HG02885 (cell line): ENCODE measurements at regions not wholly inside any gene's neighbourhood (a gene's known extent, or its start where the extent isn't known, plus 50 kb on each side); places are given as distances from the start of the nearest gene placed in this dataset.

Experiments
- ATAC-seq: cut with Tn5 transposase; IDR thresholded peaks from one replicate; pipeline ENCODE4 v1.9.1; 2021; ENCODE audit warnings: mild to moderate bottlenecking; ENCODE audit not compliant: unreplicated experiment, poor library complexity

DNA sequence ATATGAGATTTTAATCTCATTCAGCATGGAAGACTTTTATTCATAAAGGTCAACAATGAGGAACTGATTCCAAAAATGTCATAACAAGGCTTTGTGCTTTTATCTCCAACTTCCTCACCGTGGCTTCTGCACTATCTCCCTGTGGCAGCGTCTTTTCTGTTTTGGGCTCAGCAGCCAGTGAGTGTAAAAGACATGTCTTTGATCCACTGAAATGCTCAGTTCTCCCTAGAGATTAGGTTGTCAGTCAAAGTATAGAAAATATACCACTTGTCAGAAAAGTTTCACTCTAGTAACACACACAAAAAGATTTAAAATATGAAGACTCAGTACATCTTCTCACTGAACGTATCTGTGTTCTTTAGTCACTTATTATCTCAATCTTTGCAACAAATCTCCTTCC is 901.8 kb upstream of the ZWINT start:
- ATAC-seq: no peak

GRCh38 chr10:57260175-57260574 is 899.1 kb upstream of the ZWINT start:
- no peak for ATAC-seq

GRCh38 chr10:57249615-57250281 is 888.7 kb upstream of the ZWINT start:
- ATAC-seq: no peak

GRCh38 chr10:57247271-57247670 is 886.2 kb upstream of the ZWINT start:
- no peak for ATAC-seq

- no peak for ATAC-seq
Observed at GRCh38 chr10:57225920-57226319, 864.9 kb upstream of the ZWINT start.

DNA sequence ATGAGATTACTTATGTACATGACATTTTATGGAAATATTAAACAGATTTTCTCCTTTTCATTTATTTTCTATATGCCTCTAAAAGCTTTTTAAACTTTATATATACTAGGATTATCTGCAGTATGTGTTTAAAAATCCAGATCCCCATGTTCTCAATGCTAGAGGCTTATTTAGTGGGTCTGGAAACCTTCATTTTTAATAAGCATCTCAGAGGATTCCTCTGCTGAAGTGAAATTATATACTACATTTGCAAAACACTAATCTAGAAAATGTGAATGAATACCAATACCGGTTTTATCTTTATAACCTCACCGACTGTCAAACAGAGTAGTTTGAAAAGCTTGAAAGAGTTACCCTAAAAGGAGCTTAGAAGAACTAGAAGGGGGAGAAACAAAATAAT is 863.8 kb upstream of the ZWINT start:
- no peak for ATAC-seq

GRCh38 chr10:57222603-57223002 is 861.5 kb upstream of the ZWINT start:
- ATAC-seq: no peak

GRCh38 chr10:57222129-57222528 is 861.1 kb upstream of the ZWINT start:
- ATAC-seq: no peak

DNA sequence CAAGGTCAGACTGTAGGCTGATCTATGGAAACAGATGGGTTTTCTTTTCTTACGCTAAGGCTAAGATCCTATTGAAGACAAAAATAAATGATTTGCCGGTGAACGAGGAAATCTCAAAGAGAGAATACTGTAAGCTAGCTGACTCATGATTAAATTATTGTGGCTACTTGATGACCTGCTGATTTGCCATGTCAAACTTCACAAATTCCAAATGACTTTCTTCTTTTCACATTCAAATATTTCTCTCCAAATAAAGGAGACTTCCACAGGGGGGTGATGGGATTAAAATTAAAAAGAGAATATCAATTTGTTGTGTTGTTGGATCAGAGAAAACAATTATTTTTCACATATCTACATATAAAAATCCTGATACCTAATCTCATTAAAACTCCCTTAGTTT is 860.6 kb upstream of the ZWINT start:
- ATAC-seq: no peak

- ATAC-seq: no peak
Observed at GRCh38 chr10:57218382-57218781, 857.3 kb upstream of the ZWINT start.

DNA sequence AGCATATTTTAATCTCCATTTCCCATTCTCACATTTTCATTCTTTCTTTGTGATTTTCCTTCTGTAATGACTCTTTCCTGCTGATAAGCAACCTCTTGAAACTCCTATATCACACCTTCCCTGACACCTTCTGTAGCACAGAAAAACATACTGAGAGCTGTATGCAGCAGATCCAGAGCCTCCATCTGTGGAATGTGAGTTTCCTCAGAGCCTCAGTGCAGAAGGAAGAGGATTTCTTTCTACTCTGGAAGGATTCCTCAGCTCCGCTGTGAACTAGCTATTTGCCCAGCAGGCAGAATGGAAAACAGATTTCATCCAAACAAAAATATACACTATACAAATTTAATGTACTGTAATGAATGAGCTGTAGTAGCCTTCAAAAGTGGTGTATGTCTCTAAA is 841.3 kb upstream of the ZWINT start:
- no peak for ATAC-seq

GRCh38 chr10:57188846-57189245 is 827.8 kb upstream of the ZWINT start:
- ATAC-seq: no peak

DNA sequence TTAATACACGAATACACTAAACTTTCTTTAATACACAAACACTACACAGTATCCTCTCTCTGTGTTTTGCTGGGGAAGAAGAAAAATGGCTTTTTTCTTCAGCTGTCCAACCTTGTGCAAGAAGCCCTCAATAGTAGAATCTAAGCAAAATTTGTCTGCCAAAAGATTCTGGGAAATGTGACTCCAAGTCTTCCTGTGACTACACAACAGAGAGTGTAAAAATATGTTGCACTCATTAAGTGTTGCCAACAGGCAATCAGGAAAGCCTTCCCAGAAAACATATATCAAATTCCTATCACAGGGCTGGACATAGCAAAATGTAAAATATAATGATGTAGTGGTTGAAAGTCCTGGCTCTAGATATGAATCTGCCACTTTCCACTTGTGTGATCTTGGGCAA is 825.1 kb upstream of the ZWINT start:
- ATAC-seq: no peak

DNA sequence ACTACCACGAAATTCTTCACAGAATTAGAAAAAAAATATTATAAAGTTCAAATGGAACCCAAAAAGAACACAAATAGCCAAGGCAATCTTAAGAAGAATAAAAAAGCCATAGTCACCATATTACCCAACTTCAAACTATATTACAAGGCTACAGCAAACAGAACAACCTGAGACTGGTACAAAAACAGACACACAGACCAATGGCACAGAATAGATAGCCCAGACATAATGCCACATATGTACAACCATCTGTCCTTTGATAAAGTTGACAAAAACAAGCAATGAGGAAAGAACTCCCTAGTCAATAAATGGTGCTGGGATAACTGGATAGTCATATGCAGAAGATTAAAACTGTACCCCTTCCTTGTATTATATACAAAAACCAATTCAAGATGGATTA is 808.5 kb upstream of the ZWINT start:
- no peak for ATAC-seq

DNA sequence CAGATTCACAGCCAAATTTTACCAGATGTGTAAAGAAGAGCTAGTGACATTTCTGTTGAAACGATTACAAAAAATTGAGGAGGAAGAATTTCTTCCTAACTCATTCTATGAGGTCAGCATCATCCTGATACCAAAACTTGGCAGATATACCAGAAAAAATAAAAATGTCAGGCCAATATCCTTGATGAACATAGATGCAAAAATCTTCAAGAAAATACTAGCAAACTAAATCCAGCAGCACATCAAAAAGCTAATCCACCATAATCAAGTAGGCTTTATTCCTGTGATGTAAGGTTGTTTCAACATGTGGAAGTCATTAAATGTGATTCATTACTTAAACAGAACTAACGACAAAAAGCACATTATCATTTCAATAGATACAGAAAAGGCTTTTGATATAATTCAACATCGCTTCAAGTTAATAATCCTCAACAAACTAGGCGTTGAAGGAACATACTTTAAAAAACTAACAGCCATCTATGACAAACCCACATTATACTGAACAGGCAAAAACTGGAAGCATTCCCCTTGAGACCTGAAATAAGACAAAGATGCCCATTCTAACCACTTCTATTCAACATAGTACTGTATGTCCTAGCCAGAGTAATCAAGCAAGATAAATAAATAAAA is 807.7 kb upstream of the ZWINT start:
- no peak for ATAC-seq

DNA sequence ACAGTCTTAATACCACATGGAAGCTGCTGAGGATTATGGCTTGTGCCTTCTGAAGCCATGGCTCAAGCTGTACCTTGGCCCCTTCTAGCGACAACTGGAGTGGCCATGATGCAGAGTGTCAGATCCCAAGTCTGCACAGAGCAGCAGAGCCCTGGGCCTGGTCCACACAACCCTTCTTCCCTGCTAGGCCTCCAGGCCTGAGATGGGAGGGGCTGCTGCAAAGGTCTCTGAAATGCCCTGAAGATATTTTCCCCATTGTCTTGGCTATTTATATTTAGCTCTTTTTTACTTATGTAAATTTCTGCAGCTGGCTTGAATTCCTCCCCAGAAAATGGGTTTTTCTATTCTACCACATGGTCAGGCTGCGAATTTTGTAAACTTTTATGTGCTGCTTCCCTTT is 804.6 kb upstream of the ZWINT start:
- no peak for ATAC-seq

DNA sequence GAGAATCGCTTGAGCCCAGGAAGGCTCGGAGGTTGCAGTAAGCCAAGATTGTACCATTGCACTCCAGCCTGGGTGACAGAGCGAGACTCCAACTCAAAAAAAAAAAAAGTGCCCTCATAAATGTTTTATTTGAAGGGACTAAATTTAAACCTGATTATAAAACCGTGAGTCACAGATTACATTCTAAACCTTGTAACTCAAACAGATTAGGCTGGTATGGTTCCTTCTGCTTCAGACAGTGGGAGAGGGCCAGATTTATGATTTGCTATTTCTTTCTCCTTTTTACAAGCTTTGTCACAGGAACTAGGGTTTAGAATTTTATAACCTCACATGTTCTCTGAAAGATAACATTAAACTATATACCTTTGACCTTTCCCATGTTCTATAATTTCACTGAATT is 801.2 kb upstream of the ZWINT start:
- ATAC-seq: no peak

DNA sequence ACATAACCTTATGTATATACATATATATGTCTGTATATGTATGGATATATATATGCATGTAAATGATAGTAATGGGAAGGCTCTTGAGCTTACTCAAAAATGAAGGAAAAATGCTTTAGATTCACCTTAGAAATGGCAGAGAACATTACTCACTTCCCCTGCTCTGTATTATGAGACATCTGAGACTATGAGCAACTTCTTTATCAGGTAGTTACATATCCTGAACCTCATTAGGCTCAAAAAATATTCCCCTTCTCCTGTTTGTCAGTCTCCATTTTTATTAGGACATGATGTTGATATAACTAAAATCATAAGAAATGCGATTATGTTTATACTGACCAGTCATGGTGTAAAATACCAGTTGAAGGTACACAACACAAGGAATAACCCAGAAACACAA is 800.1 kb upstream of the ZWINT start:
- no peak for ATAC-seq

GRCh38 chr10:57145548-57145947 is 784.5 kb upstream of the ZWINT start:
- no peak for ATAC-seq

DNA sequence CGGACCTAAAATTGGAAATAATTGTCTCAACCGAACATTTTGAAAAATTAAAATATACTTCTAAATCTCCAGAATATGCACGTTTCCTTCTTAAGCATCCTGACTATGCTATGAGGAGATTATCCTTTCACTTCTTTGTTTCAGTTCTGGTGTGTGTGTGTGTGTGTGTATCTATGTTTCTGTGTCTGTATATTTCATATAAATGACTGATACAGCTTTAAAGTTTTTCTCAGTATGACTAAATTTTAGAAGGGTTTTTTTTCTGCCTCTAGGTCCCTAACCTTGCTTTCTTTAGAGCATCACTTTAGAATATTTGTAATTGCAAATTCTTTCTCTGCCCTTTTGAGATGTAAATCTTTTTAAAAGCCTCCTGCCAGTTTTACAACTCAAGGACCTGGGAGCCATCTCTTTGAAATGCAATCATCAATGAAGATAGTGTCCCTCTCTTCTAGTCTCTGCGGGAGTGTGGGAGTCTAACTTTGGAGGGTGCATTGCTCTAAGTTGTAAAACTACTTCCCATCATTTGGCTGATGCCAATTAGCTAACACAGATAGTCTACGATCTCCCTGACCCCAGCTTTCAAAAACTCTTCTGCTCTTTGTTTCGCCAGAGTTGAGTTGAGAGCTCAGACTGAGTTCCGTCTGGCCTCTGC is 782.0 kb upstream of the ZWINT start:
- ATAC-seq: no peak

DNA sequence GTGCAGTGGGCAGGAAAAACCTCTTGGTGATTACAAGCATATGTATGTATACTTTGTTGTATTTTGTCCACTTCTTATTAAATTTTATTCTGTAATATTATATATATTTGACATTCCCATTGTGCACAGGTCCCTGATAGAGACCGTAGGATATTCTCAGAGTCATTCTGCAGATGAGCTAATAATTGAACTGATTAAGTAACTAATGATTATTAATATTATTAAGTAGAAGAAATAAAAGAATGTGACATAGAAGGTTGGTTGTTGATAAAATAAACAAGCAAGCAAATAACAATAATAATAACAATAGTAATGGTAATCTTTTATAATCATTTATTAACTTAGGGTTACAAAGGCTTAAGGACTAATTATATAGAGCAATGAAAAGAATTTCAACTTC is 780.6 kb upstream of the ZWINT start:
- no peak for ATAC-seq

DNA sequence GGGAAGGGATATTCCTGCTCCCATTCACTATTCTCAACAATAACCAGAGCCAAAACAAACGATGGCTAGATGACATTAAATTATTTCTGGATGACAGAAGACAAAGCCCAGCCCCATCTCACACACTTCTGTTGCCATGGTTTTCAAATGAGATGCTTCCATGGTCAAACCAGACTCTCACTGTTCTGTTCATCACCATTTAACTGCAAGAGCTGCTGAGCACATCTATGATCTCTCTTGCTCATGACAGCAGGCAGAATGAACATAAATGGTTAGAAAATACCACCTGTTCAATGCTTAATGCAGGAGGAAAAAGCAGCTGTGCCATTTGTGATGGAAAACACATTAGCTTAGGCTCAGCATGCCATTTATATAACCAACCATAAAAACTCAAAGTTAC is 758.6 kb upstream of the ZWINT start:
- no peak for ATAC-seq
